ENCODE measurements at regions not wholly inside any gene's neighbourhood (a gene's known extent, or its start where the extent isn't known, plus 50 kb on each side); places are given as distances from the start of the nearest gene placed in this dataset.

DNA sequence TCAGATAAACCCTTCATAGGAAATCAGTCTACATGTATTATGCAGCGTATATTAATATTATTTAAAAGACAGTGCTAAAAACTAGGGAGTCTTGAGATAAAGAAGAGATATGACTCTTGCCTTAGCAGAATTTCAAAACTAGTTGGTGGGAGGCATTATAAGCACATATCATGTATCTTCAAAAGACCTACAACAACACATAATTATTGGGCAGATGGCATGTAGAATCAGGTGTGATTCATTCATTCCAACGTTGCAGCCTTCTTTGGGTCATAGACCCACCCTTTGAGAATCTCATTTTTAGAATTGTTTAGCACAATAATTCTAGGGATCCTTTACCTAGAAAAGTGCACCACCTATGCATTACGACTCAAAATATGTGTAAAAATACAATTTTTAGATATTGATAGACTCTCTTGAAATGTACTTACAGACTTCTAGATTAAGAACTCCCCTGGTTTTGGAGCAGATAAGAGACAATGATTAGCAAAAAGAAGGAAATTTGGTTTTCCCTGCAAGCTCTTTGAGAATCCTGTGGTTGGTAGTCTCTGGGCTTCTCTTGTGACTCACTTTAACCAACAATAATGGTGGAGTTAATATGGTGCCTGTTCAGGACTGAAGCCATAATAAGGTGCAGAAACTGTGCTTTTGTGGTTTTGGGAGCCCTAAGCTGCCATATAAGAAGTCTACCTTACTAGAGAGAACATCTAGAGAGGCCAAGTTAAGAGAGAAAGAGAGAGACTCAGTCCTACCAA is 85.3 kb upstream of the RGS4 start:
- TF ChIP-seq FOXM1 (IDR thresholded peaks at IDR 0.05; ENCODE audit: borderline replicate concordance, low read depth) (no peak), EGR1 (IDR thresholded peaks at IDR 0.05) (no peak), TAF1 (IDR thresholded peaks at IDR 0.05; ENCODE audit: low read depth) (no peak), EP300 (IDR thresholded peaks at IDR 0.05; ENCODE audit: borderline replicate concordance) (no peak), RAD21 (IDR thresholded peaks at IDR 0.05; ENCODE audit: low read depth) (no peak), ZBTB7A (IDR thresholded peaks at IDR 0.05; ENCODE audit: low read depth) (no peak), CREB1 (IDR thresholded peaks at IDR 0.05; ENCODE audit: low read depth) (no peak)
- TF ChIP-seq, protein P1, sequence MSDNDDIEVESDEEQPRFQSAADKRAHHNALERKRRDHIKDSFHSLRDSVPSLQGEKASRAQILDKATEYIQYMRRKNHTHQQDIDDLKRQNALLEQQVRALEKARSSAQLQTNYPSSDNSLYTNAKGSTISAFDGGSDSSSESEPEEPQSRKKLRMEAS (IDR thresholded peaks at IDR 0.05) = no peak
